Neural cell (in vitro differentiated cells): ENCODE measurements at regions not wholly inside any gene's neighbourhood (a gene's known extent, or its start where the extent isn't known, plus 50 kb on each side); places are given as distances from the start of the nearest gene placed in this dataset.

ENCODE experiments used
- H2AFZ ChIP-seq: fragments of 200-600, 300-800 bp; sonication (generic), shearing (Covaris generic); 2 replicates; pipeline ENCODE4 v1.6.0; 2014; ENCODE audit warnings: low read depth, mild to moderate bottlenecking, antibody characterized with exemption, low read length, moderate library complexity
- H3F3A ChIP-seq: fragments of 200-600 bp; shearing (Covaris generic); 2 replicates; pipeline ENCODE4 v1.6.1; 2016; ENCODE audit warnings: mild to moderate bottlenecking, moderate library complexity, mixed read lengths, antibody characterized with exemption, low read length; ENCODE audit not compliant: insufficient read depth, poor library complexity, severe bottlenecking
- H3K27ac ChIP-seq: fragments of 200-600, 300-800 bp; sonication (generic), shearing (Covaris generic); 2 replicates; pipeline ENCODE4 v1.5.1; 2014; ENCODE audit warnings: mild to moderate bottlenecking, low read length, moderate library complexity
- H3K27me3 ChIP-seq: fragments of 300-800, 200-600 bp; sonication (generic), shearing (Covaris generic); 2 replicates; pipeline ENCODE4 v1.6.0; 2014; ENCODE audit warnings: mild to moderate bottlenecking, low read depth, low read length, moderate library complexity; ENCODE audit not compliant: insufficient read depth
- H3K36me3 ChIP-seq: fragments of 300-800, 200-600 bp; sonication (generic), shearing (Covaris generic); 2 replicates; pipeline ENCODE4 v1.5.1; 2014; ENCODE audit warnings: mild to moderate bottlenecking, antibody characterized with exemption, low read length, moderate library complexity; ENCODE audit not compliant: insufficient read depth
- H3K4me2 ChIP-seq: fragments of 300-800, 200-600 bp; sonication (generic), shearing (Covaris generic); 2 replicates; pipeline ENCODE4 v1.6.0; 2014; ENCODE audit warnings: mild to moderate bottlenecking, low read length
- H3K4me3 ChIP-seq: fragments of 300-800, 200-600 bp; sonication (generic), shearing (Covaris generic); 2 replicates; pipeline ENCODE4 v1.5.1; 2014; ENCODE audit warnings: mild to moderate bottlenecking, low read length, moderate library complexity
- H3K79me2 ChIP-seq: fragments of 200-600 bp; shearing (Covaris generic); replicated peaks from 2 replicates; pipeline ENCODE4 v1.6.0; 2014; ENCODE audit warnings: mild to moderate bottlenecking, low read length, moderate library complexity; ENCODE audit not compliant: insufficient read depth
- H3K9ac ChIP-seq: fragments of 300-800, 200-600 bp; sonication (generic), shearing (Covaris generic); 2 replicates; pipeline ENCODE4 v1.6.1; 2016; ENCODE audit warnings: mild to moderate bottlenecking, low read length, mixed read lengths
- H3K9me2 ChIP-seq: fragments of 200-600 bp; shearing (Covaris generic); 2 replicates; pipeline ENCODE4 v1.6.1; 2016; ENCODE audit warnings: mild to moderate bottlenecking, low read length, mixed read lengths; ENCODE audit not compliant: insufficient read depth
- H3K9me3 ChIP-seq: fragments of 200-600, 300-800 bp; sonication (generic), shearing (Covaris generic); 2 replicates; pipeline ENCODE4 v1.6.1; 2016; ENCODE audit warnings: mild to moderate bottlenecking, mixed run types, low read length, moderate library complexity, mixed read lengths
- H4K20me1 ChIP-seq: fragments of 200-600 bp; shearing (Covaris generic); 2 replicates; pipeline ENCODE4 v1.6.1; 2016; ENCODE audit warnings: mild to moderate bottlenecking, mixed run types; ENCODE audit not compliant: insufficient read depth
- CTCF ChIP-seq: fragments of 450-650 bp; IDR thresholded peaks from 2 replicates; pipeline ENCODE4 v1.5.1; 2014; ENCODE audit warnings: antibody characterized with exemption, mild to moderate bottlenecking, moderate library complexity; ENCODE audit not compliant: poor library complexity, severe bottlenecking
- EP300 ChIP-seq: fragments of 450-650 bp; conservative IDR thresholded peaks from 2 replicates; pipeline ENCODE4 v1.6.1; 2014; ENCODE audit warnings: antibody characterized with exemption, mild to moderate bottlenecking, moderate library complexity; ENCODE audit not compliant: poor library complexity, severe bottlenecking
- EZH2 ChIP-seq: fragments of 200-600, 300-800 bp; shearing (Covaris generic), sonication (generic); IDR thresholded peaks from 2 replicates; pipeline ENCODE4 v1.6.1; 2014; ENCODE audit warnings: antibody characterized with exemption, low read length, borderline replicate concordance, mild to moderate bottlenecking; ENCODE audit not compliant: insufficient read depth, poor library complexity, severe bottlenecking
- MXI1 ChIP-seq: fragments of 450-650 bp; conservative IDR thresholded peaks from 2 replicates; pipeline ENCODE4 v1.6.1; 2014; ENCODE audit warnings: antibody characterized with exemption, mild to moderate bottlenecking; ENCODE audit not compliant: poor library complexity, severe bottlenecking
- POLR2AphosphoS5 ChIP-seq: IDR thresholded peaks from 2 replicates; pipeline ENCODE4 v1.6.1; 2012
- RAD21 ChIP-seq: fragments of 450-650 bp; conservative IDR thresholded peaks from 2 replicates; pipeline ENCODE4 v1.6.1; 2014; ENCODE audit warnings: antibody characterized with exemption, mild to moderate bottlenecking, moderate library complexity
- REST ChIP-seq: IDR thresholded peaks from 2 replicates; pipeline ENCODE4 v1.6.1; 2012; ENCODE audit warnings: borderline replicate concordance
- SMC3 ChIP-seq: fragments of 450-650 bp; conservative IDR thresholded peaks from 2 replicates; pipeline ENCODE4 v1.6.1; 2014; ENCODE audit warnings: antibody characterized with exemption, mild to moderate bottlenecking, moderate library complexity; ENCODE audit not compliant: poor library complexity
- TAF1 ChIP-seq: IDR thresholded peaks from 2 replicates; pipeline ENCODE4 v1.6.1; 2012; ENCODE audit warnings: low read depth

- TF ChIP-seq EZH2 (no peak), CTCF (no peak), RAD21 (no peak), POLR2AphosphoS5 (no peak), MXI1 (no peak), REST (no peak), TAF1 (no peak), EP300 (no peak), SMC3 (no peak)
- H3K36me3 ChIP-seq = no peaks in the 10 kb centered on the region
- no peak overlapping the region for H3K4me2 ChIP-seq
- H3K27me3 ChIP-seq = no peaks in the 10 kb centered on the region
- no peaks in the 10 kb centered on the region for H3K9me3 ChIP-seq
- no peak overlapping the region for H3K9ac ChIP-seq
- H3K4me3 ChIP-seq = no peak overlapping the region
- H3K27ac ChIP-seq = no peak overlapping the region
- H3F3A ChIP-seq = no peaks in the 10 kb centered on the region
- no peaks in the 10 kb centered on the region for H3K9me2 ChIP-seq
- H2AFZ ChIP-seq = no peak overlapping the region
- H3K79me2 ChIP-seq = no peaks in the 10 kb centered on the region
- H4K20me1 ChIP-seq = no peaks in the 10 kb centered on the region
Measured at GRCh38 chr12:74910831-74911230, 298.8 kb downstream of the KCNC2 start.

GRCh38 chr12:74914378-74914777 is 295.3 kb downstream of the KCNC2 start:
- Histone ChIP-seq H3K36me3 (no peaks in the 10 kb centered on the region), H3K4me2 (no peak overlapping the region), H2AFZ (no peak overlapping the region), H3K4me3 (no peak overlapping the region), H3K9me2 (no peaks in the 10 kb centered on the region), H3K27me3 (no peaks in the 10 kb centered on the region), H3K9ac (no peak overlapping the region), H3K79me2 (no peaks in the 10 kb centered on the region), H3F3A (no peaks in the 10 kb centered on the region), H4K20me1 (no peaks in the 10 kb centered on the region), H3K9me3 (no peaks in the 10 kb centered on the region), H3K27ac (peak overlapping the region; percentile 41)
- TF ChIP-seq MXI1 = peak; percentile 34
- TF ChIP-seq CTCF = no peak
- peak; percentile 96 for TF ChIP-seq EP300
- peak; percentile 9 for TF ChIP-seq SMC3
- TF ChIP-seq POLR2AphosphoS5 = peak; percentile 71
- no peak for TF ChIP-seq EZH2
